A549 (cell line): ENCODE measurements at regions not wholly inside any gene's neighbourhood (a gene's known extent, or its start where the extent isn't known, plus 50 kb on each side); places are given as distances from the start of the nearest gene placed in this dataset.

Experiments
- ATAC-seq, 2 experiments: fragments of 200-7000 bp in 1 of 2; fragments of >200 bp in 1 of 2; cut with Nextera tagmentation in 1 of 2; cut with Tn5 transposase in 1 of 2; 3 replicates each; pipeline versions ENCODE4 v1.8.0 to v1.9.1; 2018 to 2020; ENCODE audit warnings: mild to moderate bottlenecking in 1 of 2, moderate library complexity in 1 of 2
- CTCF ChIA-PET: fragments of 300-600 bp; sonication (Branson Sonifier 250); formaldehyde crosslinking; extraction: SDS; loops from one replicate; lab custom pipeline; 2021; ENCODE audit warnings: antibody characterized with exemption, inconsistent platforms; lab: Yijun Ruan, JAX
- POLR2A ChIA-PET: fragments of 350-600 bp; formaldehyde crosslinking; extraction: SDS; loops from one replicate; lab custom pipeline; 2021; ENCODE audit warnings: antibody characterized with exemption, inconsistent platforms; lab: Yijun Ruan, JAX
- DNase-seq, 2 experiments: peaks; one replicate each; pipeline versions ENCODE4 v3.0.0 to v3.0.0-alpha.2; 2011 to 2016; ENCODE audit warnings: low read depth in 1 of 2, low spot score in 1 of 2
- FAIRE-seq: peaks from 2 replicates; lab custom pipeline; 2011; peaks lifted over from hg19 to GRCh38; lab: Jason Lieb, UNC
- H3K27ac ChIP-seq, 2 experiments: fragments of >200 bp; sonication (Bioruptor Twin); formaldehyde crosslinking; 3 replicates each; pipeline ENCODE4 v1.5.1; 2016 to 2017
- H3K4me1 ChIP-seq: fragments of >200 bp; sonication (Bioruptor Twin); formaldehyde crosslinking; 3 replicates; pipeline ENCODE4 v1.6.1; 2016
- H3K4me2 ChIP-seq: fragments of >200 bp; sonication (Bioruptor Twin); formaldehyde crosslinking; 3 replicates; pipeline ENCODE4 v1.6.1; 2016
- H3K4me3 ChIP-seq: fragments of >200 bp; sonication (Bioruptor Twin); formaldehyde crosslinking; 3 replicates; pipeline ENCODE4 v1.5.1; 2016
- H3K9me3 ChIP-seq: fragments of >200 bp; sonication (Bioruptor Twin); formaldehyde crosslinking; 3 replicates; pipeline ENCODE4 v1.6.1; 2016
- CBX2 ChIP-seq: fragments of 200-600 bp; sonication (generic); IDR thresholded peaks from 2 replicates; pipeline ENCODE4 v1.6.1; 2016; ENCODE audit warnings: low read depth, mild to moderate bottlenecking, borderline replicate concordance
- CEBPB ChIP-seq, 2 experiments: fragments of >200 bp in 1 of 2; sonication (Bioruptor Twin) in 1 of 2; formaldehyde crosslinking in 1 of 2; IDR thresholded peaks; 2 replicates each; pipeline ENCODE4 v1.6.1; 2012 to 2016
- CHD2 ChIP-seq: fragments of 150-350 bp; IDR thresholded peaks from 2 replicates; pipeline ENCODE4 v1.6.1; 2014; ENCODE audit warnings: low read length; ENCODE audit not compliant: partially characterized antibody
- CHD4 ChIP-seq: fragments of 200-600 bp; sonication (generic); IDR thresholded peaks from 2 replicates; pipeline ENCODE4 v1.6.1; 2016; ENCODE audit warnings: antibody characterized with exemption, mild to moderate bottlenecking, borderline replicate concordance
- CTCF ChIP-seq: fragments of >200 bp; sonication (Bioruptor Twin); formaldehyde crosslinking; IDR thresholded peaks from 3 replicates; pipeline ENCODE4 v1.5.1; 2016
- EHF ChIP-seq: fragments of 250-450 bp; sonication (Bioruptor Pico); IDR thresholded peaks from 2 replicates; pipeline ENCODE4 v1.5.0; 2020; ENCODE audit warnings: mild to moderate bottlenecking
- EHMT2 ChIP-seq: fragments of 200-600 bp; sonication (generic); IDR thresholded peaks from 2 replicates; pipeline ENCODE4 v1.6.1; 2016; ENCODE audit warnings: antibody characterized with exemption, low read depth, mild to moderate bottlenecking, moderate library complexity
- ELK1 ChIP-seq: fragments of 150-350 bp; IDR thresholded peaks from 2 replicates; pipeline ENCODE4 v1.6.1; 2014; ENCODE audit warnings: low read depth, mild to moderate bottlenecking, low read length
- FOSB ChIP-seq: fragments of 250-450 bp; sonication (Bioruptor Pico); IDR thresholded peaks from 2 replicates; pipeline ENCODE4 v1.5.0; 2020; ENCODE audit warnings: mild to moderate bottlenecking, moderate library complexity
- FOSL2 ChIP-seq, 2 experiments: fragments of 450-650 bp in 1 of 2; fragments of >200 bp in 1 of 2; sonication (Bioruptor Twin) in 1 of 2; formaldehyde crosslinking; IDR thresholded peaks; 2 replicates each; pipeline versions ENCODE4 v1.5.0 to v1.6.1; 2016 to 2020; ENCODE audit warnings: mild to moderate bottlenecking in 1 of 2, moderate library complexity in 1 of 2
- GATA3 ChIP-seq: IDR thresholded peaks from 2 replicates; pipeline ENCODE4 v1.6.1; 2012; ENCODE audit warnings: borderline replicate concordance
- HDAC2 ChIP-seq: fragments of 200-600 bp; sonication (generic); IDR thresholded peaks from 2 replicates; pipeline ENCODE4 v1.6.1; 2016
- HES2 ChIP-seq: fragments of >200 bp; sonication (Bioruptor Twin); formaldehyde crosslinking; IDR thresholded peaks from 2 replicates; pipeline ENCODE4 v1.6.1; 2016
- JUN ChIP-seq, 2 experiments: fragments of >200 bp; sonication (Bioruptor Twin); formaldehyde crosslinking; IDR thresholded peaks; 2 replicates in 1 of 2; 3 replicates in 1 of 2; pipeline ENCODE4 v1.6.1; 2016 to 2017
- KDM1A ChIP-seq: fragments of 200-600 bp; sonication (generic); IDR thresholded peaks from 2 replicates; pipeline ENCODE4 v1.6.1; 2016; ENCODE audit warnings: low read depth, mild to moderate bottlenecking
- KDM5A ChIP-seq: fragments of 200-600 bp; sonication (generic); IDR thresholded peaks from 2 replicates; pipeline ENCODE4 v1.6.1; 2016; ENCODE audit warnings: antibody characterized with exemption, mild to moderate bottlenecking
- MAZ ChIP-seq: fragments of 150-350 bp; IDR thresholded peaks from 2 replicates; pipeline ENCODE4 v1.6.1; 2014; ENCODE audit warnings: antibody characterized with exemption, low read depth, low read length, borderline replicate concordance
- NR3C1 ChIP-seq: fragments of >200 bp; sonication (Bioruptor Twin); formaldehyde crosslinking; IDR thresholded peaks from 3 replicates; pipeline ENCODE4 v1.6.1; 2017
- PHF8 ChIP-seq: fragments of 200-600 bp; sonication (generic); IDR thresholded peaks from 2 replicates; pipeline ENCODE4 v1.6.1; 2016; ENCODE audit warnings: low read depth, mild to moderate bottlenecking, antibody characterized with exemption, moderate library complexity, borderline replicate concordance
- POLR2A ChIP-seq: IDR thresholded peaks from 2 replicates; pipeline ENCODE4 v1.6.1; 2012; ENCODE audit warnings: mild to moderate bottlenecking, low read length
- POLR2AphosphoS2 ChIP-seq: conservative IDR thresholded peaks from 2 replicates; pipeline ENCODE4 v1.6.1; 2012; ENCODE audit warnings: low read length, improper control_type of control experiment, inconsistent platforms
- REST ChIP-seq: fragments of 200-600 bp; sonication (generic); IDR thresholded peaks from 2 replicates; pipeline ENCODE4 v1.6.1; 2016; ENCODE audit warnings: antibody characterized with exemption, mild to moderate bottlenecking, moderate library complexity
- RFX5 ChIP-seq: fragments of 450-650 bp; IDR thresholded peaks from 2 replicates; pipeline ENCODE4 v1.7.1; 2014; ENCODE audit warnings: antibody characterized with exemption, mild to moderate bottlenecking, moderate library complexity
- SREBF2 ChIP-seq: fragments of 450-650 bp; IDR thresholded peaks from 2 replicates; pipeline ENCODE4 v1.6.1; 2014; ENCODE audit warnings: mild to moderate bottlenecking, moderate library complexity
- TP53 ChIP-seq: fragments of 250-450 bp; sonication (Bioruptor Pico); IDR thresholded peaks from 2 replicates; pipeline ENCODE4 v1.5.0; 2021; ENCODE audit warnings: mild to moderate bottlenecking, moderate library complexity
- ZC3H11A ChIP-seq: fragments of 450-650 bp; IDR thresholded peaks from 2 replicates; pipeline ENCODE4 v1.6.1; 2014; ENCODE audit warnings: antibody characterized with exemption, mild to moderate bottlenecking
- ZFP36 ChIP-seq: fragments of 450-650 bp; IDR thresholded peaks from 2 replicates; pipeline ENCODE4 v1.6.1; 2014; ENCODE audit warnings: borderline replicate concordance; ENCODE audit not compliant: partially characterized antibody
- WGBS: methylation state at CpG from one replicate; pipeline ENCODE4 v1.1.6; 2017; ENCODE audit errors: missing lambda C conversion rate; 5-methylcytosine and 5-hydroxymethylcytosine counted together

GRCh38 chr14:101134851-101135433, 231.4 kb upstream of the RTL1 start:
- no peak overlapping the region for H3K4me2 ChIP-seq
- no peaks in the 10 kb centered on the region for H3K4me1 ChIP-seq
- POLR2A ChIA-PET = no interaction called here
- DNase-seq = no peak
- FAIRE-seq = no peak
- 90% methylated on average over 13 of the region's 13 CpGs for WGBS
- no peak overlapping the region for H3K4me3 ChIP-seq
- no peak for TF ChIP-seq REST
- TF ChIP-seq PHF8 = no peak
- no peak for TF ChIP-seq CHD2
- no peak for TF ChIP-seq RFX5
- TF ChIP-seq POLR2AphosphoS2 = no peak
- TF ChIP-seq KDM1A = no peak
- no peak for TF ChIP-seq FOSB (CRISPR knock-in tag)
- no peak for TF ChIP-seq EHF (CRISPR knock-in tag)
- TF ChIP-seq CEBPB (IDR thresholded peaks at IDR 0.05) = no peak
- no peak for TF ChIP-seq CTCF
- no peak for TF ChIP-seq TP53 (CRISPR knock-in tag)
- no peak overlapping the region for H3K27ac ChIP-seq
- no peak for ATAC-seq
- H3K9me3 ChIP-seq = no peaks in the 10 kb centered on the region
- CTCF ChIA-PET = no interaction called here

- Histone ChIP-seq H3K9me3 (peaks cover 4% of the 10 kb centered on the region; the same call in 1 of the 3 replicates), H3K4me1 (no peaks in the 10 kb centered on the region), H3K27ac (no peak overlapping the region), H3K4me3 (no peak overlapping the region), H3K4me2 (no peak overlapping the region)
- CTCF ChIA-PET = interaction anchor here (1.0 kb wide), 1 partner anchor 9 kb away, joined by 3 read pairs; no protein-coding TSS in a partner anchor
- POLR2A ChIA-PET = no interaction called here
- no peak for FAIRE-seq
- 82% methylated on average over 10 of the region's 10 CpGs for WGBS
- TF ChIP-seq CHD4 = no peak
- ATAC-seq = no peak
- DNase-seq = no peak
Measured at GRCh38 chr14:101135796-101136742, 232.5 kb upstream of the RTL1 start.

- no peak for DNase-seq
- no peak for ATAC-seq
- no peak overlapping the region for H3K4me3 ChIP-seq
- no peak overlapping the region for H3K27ac ChIP-seq
- WGBS = 70% methylated on average over 7 of the region's 7 CpGs
- no peaks in the 10 kb centered on the region for H3K4me1 ChIP-seq
- peaks cover 9% of the 10 kb centered on the region; the same call in 1 of the 3 replicates for H3K9me3 ChIP-seq
- no peak for FAIRE-seq
- POLR2A ChIA-PET = no interaction called here
- no peak overlapping the region for H3K4me2 ChIP-seq
- CTCF ChIA-PET = no interaction called here
- no peak for TF ChIP-seq POLR2A
- TF ChIP-seq ZC3H11A = no peak
- TF ChIP-seq ELK1 = no peak
- no peak for TF ChIP-seq GATA3
- TF ChIP-seq NR3C1 = no peak
- TF ChIP-seq EHMT2 = no peak
- no peak for TF ChIP-seq JUN (IDR thresholded peaks at IDR 0.05)
- no peak for TF ChIP-seq CBX2
- no peak for TF ChIP-seq TP53 (CRISPR knock-in tag)
- TF ChIP-seq CHD4 = no peak
- no peak for TF ChIP-seq POLR2AphosphoS2
- no peak for TF ChIP-seq MAZ
- TF ChIP-seq FOSL2 (IDR thresholded peaks at IDR 0.05) = no peak
- no peak for TF ChIP-seq FOSL2 (CRISPR knock-in tag; IDR thresholded peaks at IDR 0.05)
- no peak for TF ChIP-seq HES2
- no peak for TF ChIP-seq KDM5A
- TF ChIP-seq SREBF2 = no peak
- TF ChIP-seq EHF (CRISPR knock-in tag) = no peak
- TF ChIP-seq ZFP36 = no peak
- TF ChIP-seq HDAC2 = no peak
Measured at GRCh38 chr14:101137234-101137633, 233.7 kb upstream of the RTL1 start.
